Testis (tissue), 2 donors: ENCODE measurements at regions not wholly inside any gene's neighbourhood (a gene's known extent, or its start where the extent isn't known, plus 50 kb on each side); places are given as distances from the start of the nearest gene placed in this dataset.

Source experiments
- DNase-seq: peaks from one replicate; pipeline ENCODE4 v3.0.0-alpha.2; 2019
- H3K27ac ChIP-seq, 2 donors: fragments of 200-600 bp; sonication (generic); one replicate each; pipeline ENCODE4 v1.5.1; 2019
- H3K27me3 ChIP-seq: fragments of 200-600 bp; sonication (generic); one replicate; pipeline ENCODE4 v1.5.1; 2019
- H3K36me3 ChIP-seq: fragments of 200-600 bp; sonication (generic); one replicate; pipeline ENCODE4 v1.5.1; 2017; ENCODE audit warnings: low read depth; ENCODE audit errors: missing control alignments
- H3K4me1 ChIP-seq: fragments of 200-600 bp; sonication (generic); one replicate; pipeline ENCODE4 v1.5.1; 2019
- H3K4me3 ChIP-seq, 2 donors: fragments of 200-600 bp; sonication (generic); one replicate each; pipeline ENCODE4 v1.5.1; 2017 to 2019
- H3K9me3 ChIP-seq: fragments of 200-600 bp; sonication (generic); one replicate; pipeline ENCODE4 v1.5.1; 2017
- CTCF ChIP-seq, 3 experiments: fragments of 450-650 bp in 2 of 3; fragments of 200-600 bp in 1 of 3; sonication (generic) in 1 of 3; IDR thresholded peaks; one replicate each; pipeline ENCODE4 v1.5.1; 2016 to 2019; ENCODE audit warnings: antibody characterized with exemption in 3 of 3, mild to moderate bottlenecking in 2 of 3, moderate library complexity in 1 of 3
- POLR2A ChIP-seq: fragments of 450-650 bp; IDR thresholded peaks from one replicate; pipeline ENCODE4 v1.6.1; 2017; ENCODE audit warnings: antibody characterized with exemption, mild to moderate bottlenecking, moderate library complexity
- WGBS, 2 donors: methylation state at CpG; one replicate each; pipeline ENCODE4 v1.1.5; 2018; 5-methylcytosine and 5-hydroxymethylcytosine counted together
- intact Hi-C: fragments of 100-400 bp; cut with DNase I; formaldehyde crosslinking; loops from one replicate; pipeline ENCODE4 v1.15.1; 2023; ENCODE audit warnings: low total_unique reads

- 83 to 85% methylated on average over 3 of the region's 3 CpGs for WGBS, 2 donors
- no peaks in the 10 kb centered on the region for H3K4me1 ChIP-seq
- no peak for TF ChIP-seq CTCF (IDR thresholded peaks at IDR 0.05)
- no peak for TF ChIP-seq POLR2A
- intact Hi-C loops, result no loop called here
- H3K9me3 ChIP-seq, result no peaks in the 10 kb centered on the region
- no peaks in the 10 kb centered on the region for H3K27me3 ChIP-seq
- no peak overlapping the region for H3K4me3 ChIP-seq
- H3K27ac ChIP-seq, result no peak overlapping the region
- no peak for DNase-seq
- H3K36me3 ChIP-seq, result no peaks in the 10 kb centered on the region
These were observed 290.2 kb upstream of the SP4 start for GRCh38 chr7:21137640-21138039.

GRCh38 chr7:21140622-21141021 is 287.3 kb upstream of the SP4 start:
- WGBS, 2 donors, result 87 to 88% methylated on average over 3 of the region's 3 CpGs
- DNase-seq, result no peak
- intact Hi-C loops, result no loop called here
- TF ChIP-seq POLR2A (no peak), CTCF (IDR thresholded peaks at IDR 0.05) (no peak)
- H3K9me3 ChIP-seq, result no peaks in the 10 kb centered on the region
- H3K4me1 ChIP-seq, result no peaks in the 10 kb centered on the region
- no peaks in the 10 kb centered on the region for H3K36me3 ChIP-seq
- H3K27me3 ChIP-seq, result no peaks in the 10 kb centered on the region
- no peak overlapping the region for H3K4me3 ChIP-seq
- H3K27ac ChIP-seq, result no peak overlapping the region

- Histone ChIP-seq H3K4me3 (no peak overlapping the region), H3K36me3 (no peaks in the 10 kb centered on the region), H3K27ac (no peak overlapping the region), H3K9me3 (no peaks in the 10 kb centered on the region), H3K27me3 (no peaks in the 10 kb centered on the region), H3K4me1 (no peaks in the 10 kb centered on the region)
- intact Hi-C loops, result no loop called here
- 74 to 80% methylated on average over 3 of the region's 3 CpGs for WGBS, 2 donors
- TF ChIP-seq POLR2A, result no peak
- TF ChIP-seq CTCF (IDR thresholded peaks at IDR 0.05), result no peak
- no peak for DNase-seq
These were observed 286.4 kb upstream of the SP4 start for GRCh38 chr7:21141476-21141875.

GRCh38 chr7:21142081-21142480 is 285.8 kb upstream of the SP4 start:
- Histone ChIP-seq H3K27ac (no peak overlapping the region), H3K4me3 (no peak overlapping the region), H3K27me3 (no peaks in the 10 kb centered on the region), H3K4me1 (no peaks in the 10 kb centered on the region), H3K36me3 (no peaks in the 10 kb centered on the region), H3K9me3 (no peaks in the 10 kb centered on the region)
- TF ChIP-seq POLR2A, result no peak
- no peak for TF ChIP-seq CTCF (IDR thresholded peaks at IDR 0.05)
- intact Hi-C loops, result no loop called here
- DNase-seq, result no peak
- 87 to 91% methylated on average over 8 of the region's 8 CpGs for WGBS, 2 donors

GRCh38 chr7:21146642-21147423 is 281.1 kb upstream of the SP4 start:
- Histone ChIP-seq H3K9me3 (no peaks in the 10 kb centered on the region), H3K4me3 (peak overlapping the region in 1 of 2 donors; percentile 7), H3K4me1 (no peaks in the 10 kb centered on the region), H3K36me3 (no peaks in the 10 kb centered on the region), H3K27ac (no peak overlapping the region), H3K27me3 (no peaks in the 10 kb centered on the region)
- intact Hi-C loops, result no loop called here
- 54 to 56% methylated on average over 9 to 14 of the region's 14 CpGs for WGBS, 2 donors
- peak; percentile 33 for DNase-seq
- no peak for TF ChIP-seq CTCF (IDR thresholded peaks at IDR 0.05)
- no peak for TF ChIP-seq POLR2A
